GM21528 (cell line): ENCODE measurements at regions not wholly inside any gene's neighbourhood (a gene's known extent, or its start where the extent isn't known, plus 50 kb on each side); places are given as distances from the start of the nearest gene placed in this dataset.

Experiments used
- ATAC-seq: cut with Tn5 transposase; IDR thresholded peaks from one replicate; pipeline ENCODE4 v1.9.1; 2021; ENCODE audit warnings: mild to moderate bottlenecking, moderate library complexity; ENCODE audit not compliant: unreplicated experiment, low FRiP score

GRCh38 chr2:129747500-129748125 is 231.9 kb upstream of the RAB6C start:
- no peak for ATAC-seq

GRCh38 chr2:129748250-129748649 is 231.2 kb upstream of the RAB6C start:
- no peak for ATAC-seq

GRCh38 chr2:129748653-129749052 is 230.8 kb upstream of the RAB6C start:
- no peak for ATAC-seq

GRCh38 chr2:129751409-129751808 is 228.1 kb upstream of the RAB6C start:
- ATAC-seq: no peak

- ATAC-seq: no peak
These were observed 227.3 kb upstream of the RAB6C start for GRCh38 chr2:129752176-129752575.

GRCh38 chr2:129752686-129753085 is 226.8 kb upstream of the RAB6C start:
- ATAC-seq: no peak

GRCh38 chr2:129753261-129753660 is 226.2 kb upstream of the RAB6C start:
- ATAC-seq: no peak

- ATAC-seq: no peak
These were observed 225.0 kb upstream of the RAB6C start for GRCh38 chr2:129754421-129754820.

- ATAC-seq: no peak
These were observed 224.6 kb upstream of the RAB6C start for GRCh38 chr2:129754831-129755230.

- ATAC-seq: no peak
These were observed 223.7 kb upstream of the RAB6C start for GRCh38 chr2:129755786-129756185.

- no peak for ATAC-seq
These were observed 223.2 kb upstream of the RAB6C start for GRCh38 chr2:129756276-129756675.

GRCh38 chr2:129757366-129757914 is 222.0 kb upstream of the RAB6C start:
- ATAC-seq: no peak

- no peak for ATAC-seq
These were observed 221.3 kb upstream of the RAB6C start for GRCh38 chr2:129757915-129758783.

GRCh38 chr2:129758784-129759471 is 220.5 kb upstream of the RAB6C start:
- no peak for ATAC-seq

- no peak for ATAC-seq
These were observed 219.9 kb upstream of the RAB6C start for GRCh38 chr2:129759472-129760010.

GRCh38 chr2:129760669-129761068 is 218.8 kb upstream of the RAB6C start:
- no peak for ATAC-seq

- no peak for ATAC-seq
These were observed 217.9 kb upstream of the RAB6C start for GRCh38 chr2:129761569-129762021.

GRCh38 chr2:129762386-129763189 is 216.9 kb upstream of the RAB6C start:
- ATAC-seq: no peak

- no peak for ATAC-seq
These were observed 216.1 kb upstream of the RAB6C start for GRCh38 chr2:129763190-129763846.
